Naive thymus-derived CD4-positive, alpha-beta T cell (primary cell): ENCODE measurements at regions not wholly inside any gene's neighbourhood (a gene's known extent, or its start where the extent isn't known, plus 50 kb on each side); places are given as distances from the start of the nearest gene placed in this dataset.
"Not testable (repeated sequence)": the region's sequence is repeated elsewhere in the genome, so short reads cannot be mapped to it uniquely, and the experiment has no call there.

ENCODE experiments used
- ATAC-seq: fragments of 150-1000 bp; cut with Tn5 transposase; 2 replicates; pipeline ENCODE4 v1.10.0; 2021; ENCODE audit warnings: mild to moderate bottlenecking, moderate library complexity
- CTCF ChIA-PET: fragments of 350-600 bp; sonication (Branson Sonifier 250); formaldehyde crosslinking; loops from one replicate; lab custom pipeline; 2021; ENCODE audit warnings: antibody characterized with exemption; lab: Charles Lee
- POLR2A ChIA-PET: fragments of 350-600 bp; sonication (Branson Sonifier 250); formaldehyde crosslinking; loops from one replicate; lab custom pipeline; 2021; ENCODE audit warnings: antibody characterized with exemption, inconsistent platforms; lab: Charles Lee
- DNase-seq, 9 donors: peaks; one replicate each; pipeline versions ENCODE4 v3.0.0 to v3.0.0-alpha.2; 2020 to 2022; ENCODE audit warnings: mixed read lengths in 1 of 9
- H3K27ac ChIP-seq: one replicate; pipeline ENCODE4 v1.7.0; 2013; ENCODE audit warnings: mild to moderate bottlenecking, low read depth, low read length, moderate library complexity
- H3K27me3 ChIP-seq, 2 donors: one replicate each; pipeline ENCODE4 v1.7.0; 2013; ENCODE audit warnings: low read length in 2 of 2, mild to moderate bottlenecking in 2 of 2, moderate library complexity in 2 of 2; ENCODE audit not compliant: control insufficient read depth in 2 of 2, insufficient read depth in 2 of 2
- H3K36me3 ChIP-seq, 3 experiments: 1 replicate in 2 of 3; 2 replicates in 1 of 3; pipeline ENCODE4 v1.7.0; 2013; ENCODE audit warnings: low read length in 3 of 3, mild to moderate bottlenecking in 3 of 3, moderate library complexity in 1 of 3; ENCODE audit not compliant: insufficient read depth in 3 of 3, control insufficient read depth in 2 of 3
- H3K4me1 ChIP-seq, 2 donors: one replicate each; pipeline ENCODE4 v1.7.0; 2013; ENCODE audit warnings: low read length in 2 of 2, mild to moderate bottlenecking in 2 of 2, moderate library complexity in 1 of 2; ENCODE audit not compliant: control insufficient read depth in 2 of 2, insufficient read depth in 2 of 2
- H3K4me3 ChIP-seq: 2 replicates; pipeline ENCODE4 v1.7.0; 2013; ENCODE audit warnings: mild to moderate bottlenecking, low read length
- H3K9me3 ChIP-seq, 3 experiments: 1 replicate in 2 of 3; 2 replicates in 1 of 3; pipeline ENCODE4 v1.7.0; 2013; ENCODE audit warnings: low read length in 3 of 3; ENCODE audit not compliant: control insufficient read depth in 2 of 3
- H3K27ac Mint-ChIP-seq, 9 donors: one replicate each; pipeline ENCODE4 v1.8.0; 2020 to 2022; ENCODE audit warnings: mixed read lengths in 9 of 9, mild to moderate bottlenecking in 8 of 9, moderate library complexity in 5 of 9, inconsistent platforms in 2 of 9
- H3K27me3 Mint-ChIP-seq, 5 donors: one replicate each; pipeline ENCODE4 v1.8.0; 2021 to 2022; ENCODE audit warnings: mixed read lengths in 5 of 5, mild to moderate bottlenecking in 1 of 5
- H3K36me3 Mint-ChIP-seq, 5 donors: one replicate each; pipeline ENCODE4 v1.8.0; 2020 to 2022; ENCODE audit warnings: mixed read lengths in 5 of 5, mild to moderate bottlenecking in 3 of 5, inconsistent platforms in 1 of 5
- H3K4me1 Mint-ChIP-seq, 7 donors: one replicate each; pipeline ENCODE4 v1.8.0; 2020 to 2022; ENCODE audit warnings: mixed read lengths in 7 of 7, mild to moderate bottlenecking in 3 of 7, inconsistent platforms in 1 of 7
- H3K4me3 Mint-ChIP-seq, 10 donors: one replicate each; pipeline ENCODE4 v1.8.0; 2020 to 2022; ENCODE audit warnings: mild to moderate bottlenecking in 10 of 10, mixed read lengths in 10 of 10, moderate library complexity in 6 of 10, inconsistent platforms in 2 of 10
- H3K9me3 Mint-ChIP-seq, 11 donors: one replicate each; pipeline ENCODE4 v1.8.0; 2020 to 2022; ENCODE audit warnings: mixed read lengths in 11 of 11, mild to moderate bottlenecking in 4 of 11, inconsistent platforms in 1 of 11, moderate library complexity in 1 of 11
- intact Hi-C, 2 donors: fragments of 100-400 bp; cut with micrococcal nuclease; formaldehyde crosslinking; loops; one replicate each; pipeline ENCODE4 v1.15.1; 2023

DNA sequence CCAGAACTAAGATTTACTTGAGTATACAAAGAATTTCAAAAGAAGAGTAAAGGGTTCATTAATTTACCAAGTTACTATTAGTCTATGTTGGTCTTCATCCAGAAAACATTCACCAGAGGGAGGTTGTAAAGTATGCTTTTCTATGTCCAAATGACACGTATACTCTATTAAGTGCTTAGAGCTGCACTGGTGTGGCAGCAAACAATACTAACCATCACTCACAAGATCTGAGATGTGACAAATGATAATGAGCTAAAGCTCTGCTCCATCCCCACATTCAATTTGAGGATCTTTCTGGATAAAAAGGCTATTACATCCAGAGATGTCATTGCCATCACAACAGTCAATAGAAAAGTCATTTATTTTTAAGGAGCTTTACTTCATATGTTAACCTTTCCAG lies 926.5 kb upstream of the KLHL29 start:
- DNase-seq (no peak), ATAC-seq (no peak)
- Mint-ChIP-seq H3K9me3 (peaks cover 0 to 10% (median 0%) of the 10 kb centered on the region in 11 donors), H3K4me3 (no peak overlapping the region), H3K27ac (no peak overlapping the region), H3K4me1 (no peaks in the 10 kb centered on the region), H3K36me3 (no peaks in the 10 kb centered on the region), H3K27me3 (no peaks in the 10 kb centered on the region)
- CTCF ChIA-PET, result no interaction called here
- H3K4me3 ChIP-seq, result no peak overlapping the region
- H3K4me1 ChIP-seq, result no peaks in the 10 kb centered on the region
- POLR2A ChIA-PET, result no interaction called here
- intact Hi-C loops, result no loop called here
- no peaks in the 10 kb centered on the region for H3K36me3 ChIP-seq
- H3K27ac ChIP-seq, result no peak overlapping the region
- no peaks in the 10 kb centered on the region for H3K9me3 ChIP-seq
- H3K27me3 ChIP-seq, result no peaks in the 10 kb centered on the region

DNA sequence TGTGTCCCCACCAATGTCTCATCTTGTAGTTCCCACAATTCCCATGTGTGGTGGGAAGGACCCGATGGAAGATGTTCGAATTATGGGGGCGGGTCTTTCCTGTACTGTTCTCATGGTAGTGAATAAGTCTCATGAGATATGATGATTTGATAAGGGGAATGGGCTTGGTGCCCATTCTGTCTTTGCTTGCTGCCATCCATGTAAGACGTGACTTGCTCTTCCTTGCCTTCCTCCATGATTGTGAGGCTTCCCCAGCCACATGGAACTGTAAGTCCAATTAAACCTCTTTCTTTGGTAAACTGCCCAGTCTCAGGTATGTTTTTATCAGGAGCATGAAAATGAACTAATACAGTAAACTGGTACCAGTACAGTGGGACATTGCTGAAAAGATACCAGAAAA lies 909.9 kb upstream of the KLHL29 start:
- DNase-seq, ATAC-seq, H3K36me3 ChIP-seq, H3K27ac ChIP-seq, H3K4me1 Mint-ChIP-seq, H3K9me3 ChIP-seq, H3K27me3 ChIP-seq, H3K4me3 Mint-ChIP-seq, CTCF ChIA-PET, intact Hi-C loops, POLR2A ChIA-PET, H3K4me3 ChIP-seq, H3K27ac Mint-ChIP-seq, H3K4me1 ChIP-seq, H3K36me3 Mint-ChIP-seq, H3K27me3 Mint-ChIP-seq: not testable (repeated sequence)
- peaks cover 1 to 26% (median 6%) of the 10 kb centered on the region in 11 donors for H3K9me3 Mint-ChIP-seq

DNA sequence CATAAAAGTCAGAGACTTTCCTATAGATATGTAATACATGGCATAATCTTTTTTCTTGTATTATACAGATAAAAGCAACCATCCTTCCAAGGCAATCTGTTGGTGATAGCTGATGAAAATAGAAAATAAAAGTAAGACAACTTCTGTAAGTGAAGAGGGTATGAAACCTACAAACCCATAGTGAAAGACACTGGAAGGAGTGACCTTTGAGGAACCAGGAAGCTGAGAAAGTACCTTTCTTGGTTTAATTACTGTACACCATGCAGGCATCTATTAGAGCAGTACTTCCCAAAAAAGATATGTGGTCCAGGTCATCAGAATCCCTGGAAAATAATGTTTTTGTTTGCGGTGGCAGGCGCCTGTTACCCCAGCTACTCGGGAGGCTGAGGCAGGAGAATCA lies 906.6 kb upstream of the KLHL29 start:
- H3K4me3 Mint-ChIP-seq, result no peak overlapping the region
- intact Hi-C loops, result no loop called here
- no peak overlapping the region for H3K27ac ChIP-seq
- no peak for ATAC-seq
- DNase-seq, result no peak
- no peaks in the 10 kb centered on the region for H3K36me3 ChIP-seq
- no peaks in the 10 kb centered on the region for H3K27me3 Mint-ChIP-seq
- H3K4me1 ChIP-seq, result no peaks in the 10 kb centered on the region
- POLR2A ChIA-PET, result no interaction called here
- H3K9me3 ChIP-seq, result no peaks in the 10 kb centered on the region
- CTCF ChIA-PET, result no interaction called here
- H3K36me3 Mint-ChIP-seq, result peaks cover 0 to 4% (median 0%) of the 10 kb centered on the region in 5 donors
- H3K27ac Mint-ChIP-seq, result no peak overlapping the region
- peaks cover 1 to 26% (median 13%) of the 10 kb centered on the region in 11 donors for H3K9me3 Mint-ChIP-seq
- H3K4me3 ChIP-seq, result no peak overlapping the region
- H3K4me1 Mint-ChIP-seq, result peaks cover 0 to 1% (median 0%) of the 10 kb centered on the region in 7 donors
- no peaks in the 10 kb centered on the region for H3K27me3 ChIP-seq

DNA sequence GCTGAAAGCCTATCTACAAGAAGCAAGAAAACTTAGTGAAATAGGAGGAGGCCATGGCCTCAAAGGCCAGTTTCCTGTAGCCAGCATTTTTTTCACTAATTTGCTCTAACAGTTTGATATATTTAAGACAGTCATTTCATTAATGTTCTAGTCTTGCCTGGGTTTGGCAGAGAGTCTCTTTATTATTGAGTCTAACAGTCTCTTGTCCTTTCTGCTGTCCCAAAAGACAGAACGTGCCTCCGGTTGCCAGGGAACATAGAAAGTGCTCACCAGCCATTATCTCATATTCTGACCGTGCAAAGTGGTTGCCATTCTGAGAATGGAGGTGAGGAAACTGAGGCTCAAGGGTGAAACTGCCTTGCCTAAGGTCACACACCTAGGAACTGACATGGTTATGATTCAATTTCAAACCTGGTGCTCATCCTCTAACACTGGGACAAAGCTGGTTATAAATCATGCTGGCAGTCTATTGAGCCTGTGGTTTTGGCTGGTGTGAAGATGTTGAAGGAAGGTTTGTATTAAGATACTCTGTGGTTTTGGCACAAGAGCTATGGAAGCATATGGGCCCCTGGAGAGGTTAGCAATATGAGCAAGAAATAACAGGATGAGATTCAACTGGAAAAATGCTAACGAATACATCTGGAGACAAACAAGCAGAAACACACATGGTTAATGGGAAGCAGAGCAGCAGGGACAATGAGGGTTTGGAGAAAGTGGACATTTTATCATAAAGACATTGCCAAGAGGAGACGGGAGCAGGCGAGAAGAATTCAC lies 903.3 kb upstream of the KLHL29 start:
- no peaks in the 10 kb centered on the region for H3K27me3 ChIP-seq
- Mint-ChIP-seq H3K4me1 (peaks cover 0 to 1% (median 0%) of the 10 kb centered on the region in 7 donors), H3K36me3 (peaks cover 0 to 4% (median 0%) of the 10 kb centered on the region in 5 donors), H3K27me3 (no peaks in the 10 kb centered on the region), H3K9me3 (peaks cover 1 to 18% (median 3%) of the 10 kb centered on the region in 11 donors), H3K4me3 (no peak overlapping the region), H3K27ac (no peak overlapping the region)
- H3K9me3 ChIP-seq, result no peaks in the 10 kb centered on the region
- no peak for ATAC-seq
- intact Hi-C loops, result no loop called here
- H3K4me3 ChIP-seq, result no peak overlapping the region
- no peaks in the 10 kb centered on the region for H3K36me3 ChIP-seq
- ChIA-PET POLR2A (no interaction called here), CTCF (no interaction called here)
- H3K27ac ChIP-seq, result no peak overlapping the region
- H3K4me1 ChIP-seq, result no peaks in the 10 kb centered on the region
- DNase-seq, result no peak

DNA sequence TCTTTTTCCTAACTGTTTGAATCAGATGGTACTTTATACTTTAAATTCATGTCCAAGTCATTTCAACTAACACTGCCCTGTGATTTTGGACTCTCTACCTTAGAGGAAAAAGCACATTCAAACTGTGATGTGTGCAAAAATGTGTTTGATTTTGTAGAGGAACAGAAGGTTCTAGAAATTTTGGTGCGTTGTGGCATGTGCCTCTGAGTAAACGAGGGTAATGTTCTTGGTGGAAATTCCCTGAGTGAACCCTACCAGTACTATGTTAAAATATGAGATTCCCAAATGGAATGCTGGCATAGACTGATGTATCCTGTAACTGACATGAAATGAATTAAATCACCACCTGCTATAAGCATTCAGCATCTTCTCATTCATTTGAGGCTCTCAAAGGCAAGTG lies 901.9 kb upstream of the KLHL29 start:
- Mint-ChIP-seq H3K9me3 (peaks cover 0 to 11% (median 4%) of the 10 kb centered on the region in 11 donors), H3K27ac (no peak overlapping the region), H3K4me1 (peaks cover 0 to 1% (median 0%) of the 10 kb centered on the region in 7 donors), H3K27me3 (no peaks in the 10 kb centered on the region), H3K36me3 (peaks cover 0 to 4% (median 0%) of the 10 kb centered on the region in 5 donors), H3K4me3 (no peak overlapping the region)
- Histone ChIP-seq H3K4me3 (no peak overlapping the region), H3K9me3 (no peaks in the 10 kb centered on the region), H3K4me1 (no peaks in the 10 kb centered on the region), H3K27ac (no peak overlapping the region), H3K27me3 (no peaks in the 10 kb centered on the region), H3K36me3 (no peaks in the 10 kb centered on the region)
- DNase-seq, result no peak
- intact Hi-C loops, result no loop called here
- no peak for ATAC-seq
- ChIA-PET POLR2A (no interaction called here), CTCF (no interaction called here)

DNA sequence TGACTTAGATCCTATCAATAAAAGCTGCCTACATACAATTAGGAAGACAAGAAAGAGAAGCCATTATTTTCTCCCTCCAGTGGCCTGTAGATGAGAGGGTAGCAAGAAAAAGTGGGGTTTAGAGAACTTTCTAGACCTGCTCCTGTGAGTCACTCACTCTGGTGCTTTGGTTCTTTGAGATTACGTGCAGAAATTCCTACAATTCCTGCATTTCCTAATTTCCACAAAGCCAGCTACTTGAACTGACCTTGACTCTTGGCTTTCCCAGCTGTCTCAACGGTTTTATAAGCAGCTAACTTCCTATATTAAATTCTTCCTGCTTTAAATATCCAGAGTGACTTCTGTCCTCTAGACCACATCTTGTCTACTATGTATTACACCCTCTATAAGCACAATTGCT lies 899.5 kb upstream of the KLHL29 start:
- no peak overlapping the region for H3K27ac Mint-ChIP-seq
- Histone ChIP-seq H3K36me3 (no peaks in the 10 kb centered on the region), H3K9me3 (no peaks in the 10 kb centered on the region), H3K27me3 (no peaks in the 10 kb centered on the region), H3K4me3 (no peak overlapping the region), H3K4me1 (no peaks in the 10 kb centered on the region), H3K27ac (no peak overlapping the region)
- POLR2A ChIA-PET, result no interaction called here
- H3K36me3 Mint-ChIP-seq, result peaks cover 0 to 4% (median 0%) of the 10 kb centered on the region in 5 donors
- peaks cover 0 to 15% (median 4%) of the 10 kb centered on the region in 11 donors for H3K9me3 Mint-ChIP-seq
- CTCF ChIA-PET, result no interaction called here
- ATAC-seq (no peak), DNase-seq (no peak)
- no peaks in the 10 kb centered on the region for H3K27me3 Mint-ChIP-seq
- H3K4me1 Mint-ChIP-seq, result no peaks in the 10 kb centered on the region
- no peak overlapping the region for H3K4me3 Mint-ChIP-seq
- intact Hi-C loops, result no loop called here

DNA sequence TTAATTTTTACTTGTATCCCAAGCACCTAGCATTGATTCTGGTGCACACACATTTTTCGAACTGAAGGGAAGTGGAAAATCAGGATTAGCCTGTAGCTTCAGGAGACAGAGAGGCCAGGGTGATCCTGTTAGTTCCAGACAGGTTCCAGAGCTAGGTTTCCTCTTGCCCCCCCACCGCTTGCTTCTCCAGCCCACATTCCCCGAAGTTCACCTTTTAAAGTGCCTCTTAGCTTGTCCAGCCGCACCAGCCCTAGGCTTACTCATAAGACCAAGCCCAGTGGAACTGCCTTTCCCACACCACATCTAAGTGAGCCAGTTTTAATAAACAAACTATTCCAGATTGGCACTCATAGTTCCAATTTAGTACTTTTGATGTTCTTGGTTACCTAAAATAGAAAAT lies 898.6 kb upstream of the KLHL29 start:
- DNase-seq (no peak), ATAC-seq (no peak)
- Histone ChIP-seq H3K36me3 (no peaks in the 10 kb centered on the region), H3K4me3 (no peak overlapping the region), H3K4me1 (no peaks in the 10 kb centered on the region), H3K9me3 (no peaks in the 10 kb centered on the region), H3K27ac (no peak overlapping the region), H3K27me3 (no peaks in the 10 kb centered on the region)
- H3K27me3 Mint-ChIP-seq, result no peaks in the 10 kb centered on the region
- H3K9me3 Mint-ChIP-seq, result peaks cover 0 to 15% (median 5%) of the 10 kb centered on the region in 11 donors
- no peak overlapping the region for H3K4me3 Mint-ChIP-seq
- no peak overlapping the region for H3K27ac Mint-ChIP-seq
- CTCF ChIA-PET, result no interaction called here
- peaks cover 0 to 4% (median 0%) of the 10 kb centered on the region in 5 donors for H3K36me3 Mint-ChIP-seq
- no peaks in the 10 kb centered on the region for H3K4me1 Mint-ChIP-seq
- intact Hi-C loops, result no loop called here
- POLR2A ChIA-PET, result no interaction called here
